Ovary (tissue), 7 donors: ENCODE measurements at regions not wholly inside any gene's neighbourhood (a gene's known extent, or its start where the extent isn't known, plus 50 kb on each side); places are given as distances from the start of the nearest gene placed in this dataset.
"Not testable (repeated sequence)": the region's sequence is repeated elsewhere in the genome, so short reads cannot be mapped to it uniquely, and the experiment has no call there.

Source experiments
- DNase-seq, 5 donors: peaks; one replicate each; pipeline ENCODE4 v3.0.0-alpha.2; 2019 to 2020
- H3K27ac ChIP-seq, 2 donors: fragments of 200-600 bp; one replicate each; pipeline versions ENCODE4 v1.5.1 to v1.8.0; 2019 to 2022
- H3K27me3 ChIP-seq: fragments of 200-600 bp; one replicate; pipeline ENCODE4 v1.8.0; 2022
- H3K36me3 ChIP-seq: fragments of 200-600 bp; sonication (generic); one replicate; pipeline ENCODE4 v1.5.1; 2019
- H3K4me1 ChIP-seq: one replicate; pipeline ENCODE4 v1.8.1; 2013; ENCODE audit warnings: mild to moderate bottlenecking, moderate library complexity; ENCODE audit not compliant: insufficient read depth
- H3K4me3 ChIP-seq: fragments of 200-600 bp; sonication (generic); one replicate; pipeline ENCODE4 v1.5.1; 2017
- H3K9me3 ChIP-seq, 2 donors: fragments of 200-600 bp in 1 of 2; sonication (generic) in 1 of 2; one replicate each; pipeline versions ENCODE4 v1.5.1 to v1.8.1; 2013 to 2019; ENCODE audit warnings: mild to moderate bottlenecking in 1 of 2, moderate library complexity in 1 of 2
- EP300 ChIP-seq: sonication (generic); formaldehyde crosslinking; IDR thresholded peaks from one replicate; pipeline ENCODE4 v1.6.1; 2017; ENCODE audit warnings: antibody characterized with exemption
- POLR2A ChIP-seq: fragments of 450-650 bp; IDR thresholded peaks from one replicate; pipeline ENCODE4 v1.6.1; 2017; ENCODE audit warnings: antibody characterized with exemption, mild to moderate bottlenecking, moderate library complexity
- WGBS, 3 donors: extraction: QIAGEN DNeasy Blood & Tissue Kit in 1 of 3; methylation state at CpG; one replicate each; pipeline versions ENCODE4 v1.1.5 to v1.1.7; 2013 to 2017; 5-methylcytosine and 5-hydroxymethylcytosine counted together
- intact Hi-C, 4 donors: fragments of 100-400 bp; cut with DNase I; formaldehyde crosslinking; loops; one replicate each; pipeline versions ENCODE4 v1.11.0 to v1.15.1; 2022 to 2023
- TF ChIP-seq, protein P1 (sequence below), 3 donors: fragments of 450-650 bp in 2 of 3; fragments of 200-600 bp in 1 of 3; IDR thresholded peaks; one replicate each; pipeline versions ENCODE4 v1.5.1 to v1.8.0; 2016 to 2022; ENCODE audit warnings: antibody characterized with exemption in 3 of 3, mild to moderate bottlenecking in 1 of 3
- donor health status: DM: no; HTN: no; CAD: no; lungs with moderate emphysema.
- donor health status: DM: no; HTN: no; CAD: no.
- donor health status: Bipolar disorder and iron deficiency.
- donor health status: DM: no; HTN: no; CAD: no.
- donor health status: DM: yes; HTN: yes; CAD: no.

DNA sequence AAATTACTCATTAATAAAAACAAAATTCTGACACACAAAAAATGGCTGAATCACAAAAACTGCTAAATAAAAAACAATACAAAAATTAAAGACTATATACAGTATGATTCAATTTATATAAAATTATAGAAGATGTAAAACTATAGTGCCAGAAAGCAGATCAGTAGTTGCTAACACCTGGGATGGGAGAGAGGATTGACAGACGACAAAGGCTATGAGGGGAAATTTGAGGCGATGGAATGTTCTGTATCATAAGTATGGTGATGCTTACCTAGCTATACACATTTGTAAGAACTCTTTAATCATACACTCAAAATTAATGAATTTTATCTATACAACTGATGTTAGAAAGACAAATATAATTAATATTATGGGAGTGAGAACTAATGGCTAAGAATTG lies 247.9 kb upstream of the GJE1 start:
- TF ChIP-seq EP300 (no peak), POLR2A (no peak)
- TF ChIP-seq, protein P1, sequence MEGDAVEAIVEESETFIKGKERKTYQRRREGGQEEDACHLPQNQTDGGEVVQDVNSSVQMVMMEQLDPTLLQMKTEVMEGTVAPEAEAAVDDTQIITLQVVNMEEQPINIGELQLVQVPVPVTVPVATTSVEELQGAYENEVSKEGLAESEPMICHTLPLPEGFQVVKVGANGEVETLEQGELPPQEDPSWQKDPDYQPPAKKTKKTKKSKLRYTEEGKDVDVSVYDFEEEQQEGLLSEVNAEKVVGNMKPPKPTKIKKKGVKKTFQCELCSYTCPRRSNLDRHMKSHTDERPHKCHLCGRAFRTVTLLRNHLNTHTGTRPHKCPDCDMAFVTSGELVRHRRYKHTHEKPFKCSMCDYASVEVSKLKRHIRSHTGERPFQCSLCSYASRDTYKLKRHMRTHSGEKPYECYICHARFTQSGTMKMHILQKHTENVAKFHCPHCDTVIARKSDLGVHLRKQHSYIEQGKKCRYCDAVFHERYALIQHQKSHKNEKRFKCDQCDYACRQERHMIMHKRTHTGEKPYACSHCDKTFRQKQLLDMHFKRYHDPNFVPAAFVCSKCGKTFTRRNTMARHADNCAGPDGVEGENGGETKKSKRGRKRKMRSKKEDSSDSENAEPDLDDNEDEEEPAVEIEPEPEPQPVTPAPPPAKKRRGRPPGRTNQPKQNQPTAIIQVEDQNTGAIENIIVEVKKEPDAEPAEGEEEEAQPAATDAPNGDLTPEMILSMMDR (IDR thresholded peaks at IDR 0.05), result no peak
- Histone ChIP-seq H3K4me3 (no peak overlapping the region), H3K27me3 (no peaks in the 10 kb centered on the region), H3K27ac (no peak overlapping the region), H3K36me3 (no peaks in the 10 kb centered on the region), H3K9me3 (no peaks in the 10 kb centered on the region), H3K4me1 (no peaks in the 10 kb centered on the region)
- no peak for DNase-seq
- WGBS, 3 donors, result 88 to 94% (median 92%) methylated on average over 2 of the region's 2 CpGs
- intact Hi-C loops, result no loop called here

DNA sequence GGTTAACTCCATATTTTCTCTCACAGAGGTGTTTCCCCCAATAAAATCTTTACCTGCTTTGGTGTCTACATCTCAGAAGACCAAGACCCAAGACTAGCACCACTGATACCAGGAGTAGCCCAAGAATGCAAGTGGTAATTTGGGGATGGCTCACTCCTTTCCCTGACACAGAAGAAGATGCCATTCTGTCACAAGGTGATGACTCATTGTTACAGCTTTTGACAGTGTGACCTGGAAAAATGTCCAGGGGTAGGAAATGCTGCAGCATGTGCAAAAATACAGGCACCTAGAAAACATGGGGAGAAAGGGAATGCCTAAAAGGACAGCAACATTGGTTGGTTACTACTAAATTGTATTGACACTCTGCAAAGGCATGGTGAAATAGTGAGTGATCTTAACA lies 254.0 kb upstream of the GJE1 start:
- TF ChIP-seq, protein P1 (IDR thresholded peaks at IDR 0.05), result no peak
- no peak for TF ChIP-seq EP300
- TF ChIP-seq POLR2A, result no peak
- Histone ChIP-seq H3K4me1 (no peaks in the 10 kb centered on the region), H3K9me3 (no peaks in the 10 kb centered on the region), H3K27ac (no peak overlapping the region), H3K27me3 (no peaks in the 10 kb centered on the region), H3K4me3 (no peak overlapping the region), H3K36me3 (no peaks in the 10 kb centered on the region)
- intact Hi-C loops, result no loop called here
- no peak for DNase-seq

DNA sequence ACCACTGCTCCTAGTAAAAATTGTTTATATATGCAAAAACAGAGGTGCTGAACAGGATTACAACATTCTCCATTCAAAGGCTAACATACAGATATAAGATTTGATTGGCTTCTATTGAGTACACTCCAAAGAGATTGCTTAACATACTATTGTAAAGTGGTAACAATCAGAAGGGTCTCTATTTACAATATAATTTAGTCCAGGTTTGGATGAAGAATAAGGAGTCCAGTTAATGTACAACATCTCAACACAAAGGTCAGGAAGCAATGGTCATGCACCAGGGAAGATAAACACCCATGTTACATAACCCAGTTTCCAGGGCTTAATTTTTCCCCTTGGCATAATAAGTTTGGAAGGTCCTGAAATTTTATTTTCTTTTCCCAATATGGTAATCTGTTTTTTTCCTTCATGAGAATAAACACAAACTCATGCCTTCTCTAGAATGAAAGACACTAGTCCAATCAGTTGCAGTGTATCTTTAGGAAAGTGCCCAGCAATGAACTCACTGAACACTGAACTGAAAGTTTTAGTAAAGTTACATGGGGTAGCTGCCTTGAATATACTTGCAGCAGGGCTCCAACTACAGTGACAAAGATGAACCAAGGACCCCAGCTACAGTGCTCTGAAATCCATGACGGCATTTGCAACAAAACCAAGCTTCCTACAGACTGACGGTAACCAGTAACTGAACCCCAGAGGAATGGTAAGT lies 255.3 kb upstream of the GJE1 start:
- intact Hi-C loops, result no loop called here

DNA sequence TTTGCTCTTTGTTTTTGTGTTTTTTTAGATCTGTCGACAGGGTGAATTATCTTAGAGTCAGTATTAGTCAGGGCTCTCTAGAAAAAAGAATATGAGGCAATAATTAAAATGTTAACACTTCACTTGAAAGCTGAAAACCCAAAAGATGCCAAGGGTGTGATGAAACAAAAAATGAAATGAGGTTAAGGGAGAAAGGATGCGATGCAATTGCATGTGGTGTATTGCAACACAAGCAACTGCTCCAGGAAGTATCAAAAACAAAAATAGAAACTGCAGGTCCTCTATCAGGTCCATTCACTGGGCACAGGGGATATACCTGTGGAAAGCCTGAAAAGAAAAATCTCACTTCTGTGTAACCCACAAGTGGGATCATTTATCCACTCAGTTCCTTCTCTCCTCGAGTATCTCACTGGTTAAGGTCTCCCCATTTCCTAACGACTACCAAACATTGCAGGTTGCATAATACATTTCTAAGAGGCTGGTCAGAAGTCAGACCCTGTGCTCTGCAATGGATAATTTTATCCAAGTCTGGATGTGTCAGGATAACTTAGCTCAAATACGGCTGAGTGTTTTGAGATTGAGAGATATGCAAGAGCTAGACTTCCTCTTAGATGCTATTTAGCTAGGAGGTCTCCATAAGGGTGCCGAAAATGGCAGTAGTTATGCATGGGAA lies 257.7 kb upstream of the GJE1 start:
- Histone ChIP-seq H3K36me3 (no peaks in the 10 kb centered on the region), H3K4me1 (no peaks in the 10 kb centered on the region), H3K27me3 (no peaks in the 10 kb centered on the region), H3K4me3 (no peak overlapping the region), H3K9me3 (no peaks in the 10 kb centered on the region), H3K27ac (no peak overlapping the region)
- intact Hi-C loops, result loop anchor here in 1 of 4 donors (2.0 kb wide), 1 partner anchor 76 kb away; no protein-coding TSS in a partner anchor
- TF ChIP-seq, protein P1 (IDR thresholded peaks at IDR 0.05), result no peak
- TF ChIP-seq POLR2A (no peak), EP300 (no peak)
- 69 to 76% (median 70%) methylated on average over 6 of the region's 6 CpGs for WGBS, 3 donors
- DNase-seq, result no peak

More for the DNA sequence above, 255.3 kb upstream of the GJE1 start:
- no peak for DNase-seq
- H3K27ac ChIP-seq, result no peak overlapping the region
- H3K4me3 ChIP-seq, result no peak overlapping the region
- WGBS, 3 donors, result 88 to 90% (median 89%) methylated on average over 2 of the region's 2 CpGs
- H3K4me1 ChIP-seq, result no peaks in the 10 kb centered on the region
- no peaks in the 10 kb centered on the region for H3K36me3 ChIP-seq
- no peaks in the 10 kb centered on the region for H3K9me3 ChIP-seq
- H3K27me3 ChIP-seq, result no peaks in the 10 kb centered on the region
- TF ChIP-seq EP300, result no peak
- TF ChIP-seq, protein P1 (IDR thresholded peaks at IDR 0.05), result no peak
- no peak for TF ChIP-seq POLR2A

DNA sequence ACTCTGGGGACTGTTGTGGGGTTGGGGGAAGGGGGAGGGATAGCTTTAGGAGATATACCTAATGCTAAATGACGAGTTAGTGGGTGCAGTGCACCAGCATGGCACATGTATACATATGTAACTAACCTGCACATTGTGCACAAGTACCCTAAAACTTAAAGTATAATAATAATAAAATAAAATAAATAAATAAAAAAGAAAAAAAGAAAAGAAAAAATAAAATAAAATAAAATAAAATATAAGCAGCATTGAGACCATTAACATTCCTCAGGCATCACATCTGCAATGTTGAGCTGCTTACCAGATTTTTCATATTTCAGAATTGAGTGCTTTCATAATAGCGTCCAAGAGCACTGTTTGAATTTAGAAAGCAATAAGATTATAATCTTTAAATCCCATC lies 263.2 kb upstream of the GJE1 start:
- DNase-seq, H3K36me3 ChIP-seq, H3K4me3 ChIP-seq, H3K27ac ChIP-seq, intact Hi-C loops, H3K27me3 ChIP-seq, H3K9me3 ChIP-seq, H3K4me1 ChIP-seq: not testable (repeated sequence)
- WGBS, 3 donors, result 77 to 86% (median 79%) methylated on average over 2 of the region's 2 CpGs
